DND-41 (cell line): ENCODE measurements at regions not wholly inside any gene's neighbourhood (a gene's known extent, or its start where the extent isn't known, plus 50 kb on each side); places are given as distances from the start of the nearest gene placed in this dataset.

Experiments used
- ATAC-seq: fragments of 200-7000 bp; cut with Tn5 transposase; 3 replicates; pipeline ENCODE4 v1.9.1; 2021; ENCODE audit warnings: low read depth; ENCODE audit not compliant: insufficient read depth
- DNase-seq: peaks from one replicate; pipeline ENCODE4 v3.0.0-alpha.2; 2020
- H2AFZ ChIP-seq: 2 replicates; pipeline ENCODE4 v1.6.0; 2012; ENCODE audit warnings: low read depth, low read length
- H3K27ac ChIP-seq: 2 replicates; pipeline ENCODE4 v1.5.1; 2012; ENCODE audit warnings: low read length, inconsistent platforms
- H3K27me3 ChIP-seq: fragments of 200-600 bp; sonication (generic); 2 replicates; pipeline ENCODE4 v1.6.0; 2012; ENCODE audit warnings: low read length, mild to moderate bottlenecking, inconsistent platforms; ENCODE audit not compliant: insufficient read depth, poor library complexity
- H3K36me3 ChIP-seq: 2 replicates; pipeline ENCODE4 v1.5.1; 2012; ENCODE audit warnings: low read length, inconsistent platforms; ENCODE audit not compliant: insufficient read depth
- H3K4me1 ChIP-seq: 2 replicates; pipeline ENCODE4 v1.5.1; 2012; ENCODE audit warnings: mild to moderate bottlenecking, low read length; ENCODE audit not compliant: insufficient read depth
- H3K4me2 ChIP-seq: 2 replicates; pipeline ENCODE4 v1.6.0; 2012; ENCODE audit warnings: mild to moderate bottlenecking, moderate library complexity, low read length, inconsistent platforms; ENCODE audit not compliant: insufficient read depth
- H3K4me3 ChIP-seq, 2 experiments: fragments of 200-600 bp in 1 of 2; shearing (Covaris generic) in 1 of 2; 2 replicates each; pipeline ENCODE4 v1.5.1; 2012 to 2016; ENCODE audit warnings: inconsistent platforms in 2 of 2, low read length in 2 of 2, mild to moderate bottlenecking in 2 of 2, low read depth in 1 of 2, moderate library complexity in 1 of 2
- H3K79me2 ChIP-seq: 2 replicates; pipeline ENCODE4 v1.6.0; 2012; ENCODE audit warnings: low read length, inconsistent platforms; ENCODE audit not compliant: insufficient read depth
- H3K9ac ChIP-seq: 2 replicates; pipeline ENCODE4 v1.6.0; 2012; ENCODE audit warnings: low read depth, mild to moderate bottlenecking, inconsistent platforms, low read length, moderate library complexity
- H3K9me3 ChIP-seq: 2 replicates; pipeline ENCODE4 v1.5.1; 2012; ENCODE audit warnings: low read length, moderate library complexity, mild to moderate bottlenecking, inconsistent platforms; ENCODE audit not compliant: insufficient read depth, severe bottlenecking
- H4K20me1 ChIP-seq: 2 replicates; pipeline ENCODE4 v1.6.0; 2012; ENCODE audit warnings: low read length; ENCODE audit not compliant: insufficient read depth
- EZH2 ChIP-seq: IDR thresholded peaks from 3 replicates; pipeline ENCODE4 v1.6.1; 2012; ENCODE audit warnings: borderline replicate concordance, low read depth, mild to moderate bottlenecking, moderate library complexity, low read length, inconsistent platforms; ENCODE audit not compliant: severe bottlenecking
- TF ChIP-seq, protein P1 (sequence below): IDR thresholded peaks from 2 replicates; pipeline ENCODE4 v1.5.1; 2012; ENCODE audit warnings: borderline replicate concordance, low read length, moderate library complexity, mild to moderate bottlenecking; ENCODE audit not compliant: poor library complexity, severe bottlenecking; ENCODE audit errors: extremely low read depth

GRCh38 chr6:142617158-142617557 lies 315.4 kb downstream of the ADGRG6 start:
- Histone ChIP-seq H3K79me2 (no peaks in the 10 kb centered on the region), H2AFZ (no peak overlapping the region), H3K27me3 (no peaks in the 10 kb centered on the region), H3K27ac (no peak overlapping the region), H3K9ac (no peak overlapping the region), H3K9me3 (no peaks in the 10 kb centered on the region), H3K36me3 (no peaks in the 10 kb centered on the region), H4K20me1 (no peaks in the 10 kb centered on the region), H3K4me1 (no peaks in the 10 kb centered on the region), H3K4me3 (no peak overlapping the region), H3K4me2 (no peak overlapping the region)
- DNase-seq (no peak), ATAC-seq (no peak)
- no peak for TF ChIP-seq EZH2
- TF ChIP-seq, protein P1, sequence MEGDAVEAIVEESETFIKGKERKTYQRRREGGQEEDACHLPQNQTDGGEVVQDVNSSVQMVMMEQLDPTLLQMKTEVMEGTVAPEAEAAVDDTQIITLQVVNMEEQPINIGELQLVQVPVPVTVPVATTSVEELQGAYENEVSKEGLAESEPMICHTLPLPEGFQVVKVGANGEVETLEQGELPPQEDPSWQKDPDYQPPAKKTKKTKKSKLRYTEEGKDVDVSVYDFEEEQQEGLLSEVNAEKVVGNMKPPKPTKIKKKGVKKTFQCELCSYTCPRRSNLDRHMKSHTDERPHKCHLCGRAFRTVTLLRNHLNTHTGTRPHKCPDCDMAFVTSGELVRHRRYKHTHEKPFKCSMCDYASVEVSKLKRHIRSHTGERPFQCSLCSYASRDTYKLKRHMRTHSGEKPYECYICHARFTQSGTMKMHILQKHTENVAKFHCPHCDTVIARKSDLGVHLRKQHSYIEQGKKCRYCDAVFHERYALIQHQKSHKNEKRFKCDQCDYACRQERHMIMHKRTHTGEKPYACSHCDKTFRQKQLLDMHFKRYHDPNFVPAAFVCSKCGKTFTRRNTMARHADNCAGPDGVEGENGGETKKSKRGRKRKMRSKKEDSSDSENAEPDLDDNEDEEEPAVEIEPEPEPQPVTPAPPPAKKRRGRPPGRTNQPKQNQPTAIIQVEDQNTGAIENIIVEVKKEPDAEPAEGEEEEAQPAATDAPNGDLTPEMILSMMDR, result no peak

- TF ChIP-seq EZH2, result no peak
- TF ChIP-seq, protein P1, result no peak
- no peak overlapping the region for H3K4me2 ChIP-seq
Observed at GRCh38 chr6:142621822-142622221, 320.0 kb downstream of the ADGRG6 start.

GRCh38 chr6:142624978-142625715 lies 319.8 kb downstream of the HIVEP2 start:
- H4K20me1 ChIP-seq, result no peaks in the 10 kb centered on the region
- H3K9ac ChIP-seq, result no peak overlapping the region
- H3K4me3 ChIP-seq, result no peak overlapping the region
- H3K4me1 ChIP-seq, result no peaks in the 10 kb centered on the region
- no peaks in the 10 kb centered on the region for H3K36me3 ChIP-seq
- DNase-seq (no peak), ATAC-seq (no peak)
- no peaks in the 10 kb centered on the region for H3K9me3 ChIP-seq
- TF ChIP-seq, protein P1, result no peak
- no peak for TF ChIP-seq EZH2
- H3K4me2 ChIP-seq, result no peak overlapping the region
- no peak overlapping the region for H2AFZ ChIP-seq
- no peaks in the 10 kb centered on the region for H3K27me3 ChIP-seq
- H3K79me2 ChIP-seq, result no peaks in the 10 kb centered on the region
- H3K27ac ChIP-seq, result no peak overlapping the region

More at GRCh38 chr6:142621822-142622221, 320.0 kb downstream of the ADGRG6 start:
- H3K36me3 ChIP-seq, result no peaks in the 10 kb centered on the region
- no peaks in the 10 kb centered on the region for H4K20me1 ChIP-seq
- no peaks in the 10 kb centered on the region for H3K9me3 ChIP-seq
- no peak overlapping the region for H2AFZ ChIP-seq
- no peak overlapping the region for H3K9ac ChIP-seq
- no peaks in the 10 kb centered on the region for H3K79me2 ChIP-seq
- no peak overlapping the region for H3K4me3 ChIP-seq
- H3K27me3 ChIP-seq, result no peaks in the 10 kb centered on the region
- no peaks in the 10 kb centered on the region for H3K4me1 ChIP-seq
- no peak overlapping the region for H3K27ac ChIP-seq
- ATAC-seq, result no peak
- no peak for DNase-seq
